SK-N-DZ (cell line): ENCODE measurements at regions not wholly inside any gene's neighbourhood (a gene's known extent, or its start where the extent isn't known, plus 50 kb on each side); places are given as distances from the start of the nearest gene placed in this dataset.

Source experiments
- DNase-seq: peaks from one replicate; pipeline ENCODE4 v3.0.0-alpha.2; 2015; ENCODE audit warnings: low spot score

- no peak for DNase-seq
These were observed 130.9 kb upstream of the SPACA7 start for GRCh38 chr13:112245179-112245724.

- no peak for DNase-seq
These were observed 130.2 kb upstream of the SPACA7 start for GRCh38 chr13:112245989-112246388.

- no peak for DNase-seq
These were observed 129.3 kb upstream of the SPACA7 start for GRCh38 chr13:112246731-112247470.

GRCh38 chr13:112247471-112248405 is 128.4 kb upstream of the SPACA7 start:
- DNase-seq: no peak

GRCh38 chr13:112248406-112248760 is 127.8 kb upstream of the SPACA7 start:
- no peak for DNase-seq

GRCh38 chr13:112248862-112249592 is 127.1 kb upstream of the SPACA7 start:
- no peak for DNase-seq

GRCh38 chr13:112249644-112250610 is 126.2 kb upstream of the SPACA7 start:
- no peak for DNase-seq

GRCh38 chr13:112250788-112251445 is 125.2 kb upstream of the SPACA7 start:
- no peak for DNase-seq

- no peak for DNase-seq
These were observed 124.1 kb upstream of the SPACA7 start for GRCh38 chr13:112251930-112252585.

GRCh38 chr13:112252804-112253590 is 123.2 kb upstream of the SPACA7 start:
- no peak for DNase-seq

- DNase-seq: no peak
These were observed 122.5 kb upstream of the SPACA7 start for GRCh38 chr13:112253631-112254030.

- DNase-seq: no peak
These were observed 121.9 kb upstream of the SPACA7 start for GRCh38 chr13:112254061-112254818.

- DNase-seq: no peak
These were observed 121.3 kb upstream of the SPACA7 start for GRCh38 chr13:112254900-112255299.

- DNase-seq: no peak
These were observed 120.5 kb upstream of the SPACA7 start for GRCh38 chr13:112255550-112256120.

GRCh38 chr13:112256716-112257494 is 119.2 kb upstream of the SPACA7 start:
- no peak for DNase-seq

- no peak for DNase-seq
These were observed 116.6 kb upstream of the SPACA7 start for GRCh38 chr13:112259511-112259910.
